H54 (cell line): ENCODE measurements at regions not wholly inside any gene's neighbourhood (a gene's known extent, or its start where the extent isn't known, plus 50 kb on each side); places are given as distances from the start of the nearest gene placed in this dataset.

Experiments
- DNase-seq: peaks from one replicate; pipeline ENCODE4 v3.0.0; 2011; ENCODE audit warnings: low spot score, mixed read lengths; ENCODE audit not compliant: insufficient read length
- FAIRE-seq: peaks from 3 replicates; lab custom pipeline; 2011; peaks lifted over from hg19 to GRCh38; lab: Jason Lieb, UNC
- POLR2A ChIP-seq: IDR thresholded peaks from 2 replicates; pipeline ENCODE4 v1.6.1; 2011; ENCODE audit warnings: low read depth, mild to moderate bottlenecking, low read length

GRCh38 chr2:205889114-205889513 lies 196.9 kb downstream of the INO80D start:
- no peak for FAIRE-seq
- TF ChIP-seq POLR2A, result no peak
- peak; percentile 19 for DNase-seq

GRCh38 chr2:205887637-205888036 lies 198.3 kb downstream of the INO80D start:
- DNase-seq (no peak), FAIRE-seq (no peak)
- TF ChIP-seq POLR2A, result no peak

DNA sequence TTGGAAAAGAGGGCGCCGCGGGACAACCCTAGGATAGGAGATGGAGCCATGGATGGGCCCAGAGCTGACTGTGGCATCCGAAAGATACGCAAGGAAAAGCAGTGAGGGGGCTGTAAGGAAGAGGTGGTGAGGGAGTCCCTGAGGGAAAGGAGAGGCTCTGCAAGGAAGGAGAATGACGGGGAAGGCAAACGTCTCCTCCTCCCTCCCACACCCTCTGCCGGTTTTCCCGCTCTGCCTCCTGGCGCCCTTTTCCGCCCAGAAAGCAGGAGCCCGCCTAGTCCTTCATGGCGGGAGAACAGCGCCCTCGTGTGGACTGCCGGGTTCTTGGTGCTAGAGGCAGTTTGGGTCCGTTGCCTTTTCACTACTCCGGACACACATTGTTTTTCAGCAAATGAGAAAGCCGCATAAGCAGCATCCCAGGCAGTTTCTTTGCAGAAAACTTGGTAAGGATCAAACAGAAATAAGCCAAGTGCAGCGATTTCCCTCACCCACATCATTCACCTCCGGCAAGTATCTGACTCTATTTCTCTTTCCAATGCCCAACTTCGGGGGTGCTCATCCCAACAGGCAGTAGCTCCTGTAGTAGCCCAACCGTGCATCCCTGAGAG lies 200.4 kb downstream of the INO80D start:
- DNase-seq (peak; percentile 82), FAIRE-seq (peak; percentile 20)
- no peak for TF ChIP-seq POLR2A

DNA sequence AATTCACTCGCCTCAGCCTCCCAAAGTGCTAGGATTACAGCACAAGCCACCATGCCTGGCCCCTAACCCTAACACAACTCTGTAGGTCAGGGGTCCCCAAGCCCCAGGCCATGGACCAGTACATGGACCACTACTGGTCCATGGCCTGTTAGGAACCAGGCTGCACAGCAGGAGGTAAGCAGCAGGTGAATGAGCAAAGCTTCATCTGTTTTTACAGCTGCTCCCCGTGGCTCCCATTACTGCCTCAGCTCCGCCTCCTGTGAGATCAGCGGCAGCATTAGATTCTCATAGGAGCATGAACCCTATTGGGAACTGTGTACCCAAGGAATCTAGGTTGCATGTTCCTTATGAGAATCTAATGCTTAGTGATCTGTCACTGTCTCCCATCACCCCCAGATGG lies 201.7 kb downstream of the NRP2 start:
- FAIRE-seq, result no peak
- no peak for DNase-seq
- no peak for TF ChIP-seq POLR2A

DNA sequence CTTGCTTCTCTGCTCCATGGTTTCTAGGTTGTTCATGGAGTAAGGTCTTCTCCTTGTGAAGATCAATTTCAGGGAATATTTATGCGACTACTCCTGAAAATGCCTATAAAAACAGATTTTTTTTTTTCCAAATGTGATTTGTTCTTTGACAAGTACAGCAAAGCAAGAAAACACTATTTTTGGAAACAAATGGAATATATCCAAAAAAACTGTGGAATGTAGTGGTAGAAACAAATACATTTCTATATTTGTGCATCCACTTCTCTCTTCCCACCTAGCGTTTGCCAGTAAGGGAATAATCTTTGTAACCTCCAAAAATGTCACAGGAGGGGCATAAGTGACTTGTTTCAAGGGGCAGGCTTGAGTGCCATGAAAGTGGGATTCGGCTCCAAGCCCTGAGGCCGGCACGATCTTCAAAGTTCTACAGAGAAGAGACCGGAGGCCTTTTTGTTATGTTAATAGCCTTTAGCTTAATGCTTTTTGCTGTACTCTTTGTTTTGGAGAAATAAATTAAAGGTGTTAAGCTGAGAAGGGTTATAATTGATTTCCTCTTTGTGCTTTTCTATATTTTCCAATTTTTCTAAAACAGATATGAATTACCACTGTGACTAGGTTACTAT lies 200.6 kb downstream of the NRP2 start:
- FAIRE-seq (no peak), DNase-seq (no peak)
- no peak for TF ChIP-seq POLR2A

GRCh38 chr2:205880048-205880447 lies 197.7 kb downstream of the NRP2 start:
- DNase-seq, result no peak
- TF ChIP-seq POLR2A, result no peak
- FAIRE-seq, result no peak

- FAIRE-seq (no peak), DNase-seq (no peak)
- TF ChIP-seq POLR2A, result no peak
Observed at GRCh38 chr2:205878999-205879762, 196.9 kb downstream of the NRP2 start.

- no peak for FAIRE-seq
- no peak for DNase-seq
- TF ChIP-seq POLR2A, result no peak
Observed at GRCh38 chr2:205877496-205877895, 195.2 kb downstream of the NRP2 start.

DNA sequence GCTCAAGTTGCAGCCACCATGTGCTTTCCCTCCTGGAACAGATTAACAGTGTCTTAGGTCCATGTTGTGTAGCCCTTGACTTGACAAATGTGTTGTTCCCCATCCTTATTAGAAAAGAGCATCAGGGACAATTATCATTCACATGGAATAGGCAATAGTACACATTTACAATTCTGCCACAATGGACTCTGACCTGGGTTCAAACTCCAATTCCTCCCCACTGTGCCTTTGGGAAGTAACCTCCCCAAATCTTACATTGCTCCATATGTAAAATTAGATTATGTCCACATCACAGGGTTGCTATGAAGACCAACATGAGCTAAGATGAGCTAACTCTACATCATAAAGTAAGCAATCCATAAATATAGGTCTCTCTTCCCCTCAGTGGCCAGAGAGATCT lies 193.8 kb downstream of the NRP2 start:
- FAIRE-seq (no peak), DNase-seq (no peak)
- no peak for TF ChIP-seq POLR2A

DNA sequence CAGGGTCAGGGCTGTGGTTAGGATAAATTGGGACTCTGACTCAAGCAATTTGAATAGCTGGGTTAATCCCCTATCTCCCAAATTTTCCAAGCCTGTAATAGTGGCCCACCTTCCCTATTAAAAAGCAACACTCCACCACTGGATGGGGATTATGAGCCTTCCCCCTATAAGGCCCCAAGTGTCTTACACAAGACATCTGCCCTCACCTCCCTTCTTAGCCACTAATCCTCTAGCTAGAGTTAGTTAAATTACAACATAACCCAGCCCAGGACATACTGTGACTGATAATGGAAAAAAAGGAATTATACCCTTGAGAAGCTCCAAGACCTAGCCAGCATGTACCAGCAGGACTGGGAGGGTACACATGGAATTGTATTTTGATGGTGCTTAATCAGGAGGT lies 190.4 kb downstream of the NRP2 start:
- no peak for FAIRE-seq

DNA sequence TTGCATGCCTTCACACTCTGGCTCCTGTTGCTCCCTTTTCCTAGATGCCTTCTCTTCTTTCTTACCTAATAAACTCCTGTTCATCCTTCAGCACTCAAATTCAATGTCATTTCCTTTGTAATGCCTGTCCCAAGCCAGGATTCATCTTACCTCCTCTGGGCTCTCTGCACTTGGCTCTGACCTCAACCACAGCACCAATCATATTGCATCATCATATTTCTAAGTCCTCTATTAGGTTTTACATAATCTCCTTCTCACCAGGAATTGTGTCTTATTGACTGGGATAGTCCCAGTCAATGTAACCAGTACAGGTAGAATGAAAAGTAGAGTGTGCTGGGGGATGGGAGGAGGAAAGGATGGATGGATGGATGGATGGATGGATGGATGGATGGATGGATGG lies 187.1 kb downstream of the NRP2 start:
- FAIRE-seq, result no peak

More for the DNA sequence above, 190.4 kb downstream of the NRP2 start:
- no peak for DNase-seq
- TF ChIP-seq POLR2A, result no peak

DNA sequence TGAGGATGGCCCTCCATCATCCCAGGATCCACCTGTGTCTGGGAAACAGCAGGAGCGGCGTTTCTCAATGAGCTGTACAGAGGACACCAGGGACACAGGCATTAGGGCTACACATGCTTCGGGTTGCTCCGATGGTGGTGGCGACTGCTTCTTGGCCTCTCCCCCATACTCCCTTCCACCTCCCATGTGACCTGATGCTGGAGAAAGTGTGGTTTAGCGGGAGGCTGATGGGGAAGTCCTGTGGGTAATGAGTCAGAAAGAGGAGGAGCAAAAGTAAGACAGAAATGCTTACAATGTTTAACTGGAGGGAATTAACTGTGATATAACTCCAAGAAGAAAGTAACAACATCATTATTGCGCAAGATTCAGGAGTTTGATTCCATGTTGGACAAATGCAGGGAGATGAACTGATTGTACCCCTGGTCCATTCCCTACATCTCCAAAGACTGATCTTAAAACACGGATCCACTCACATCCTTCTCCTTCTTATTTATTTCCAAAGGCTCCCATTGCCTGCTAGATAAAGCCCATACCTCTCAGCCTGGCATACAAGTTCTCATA lies 186.6 kb downstream of the NRP2 start:
- TF ChIP-seq POLR2A, result no peak
- peak; percentile 12 for DNase-seq
- no peak for FAIRE-seq

More for the DNA sequence above, 187.1 kb downstream of the NRP2 start:
- no peak for DNase-seq
- TF ChIP-seq POLR2A, result no peak

GRCh38 chr2:205868053-205868452 lies 185.8 kb downstream of the NRP2 start:
- DNase-seq, result no peak
- TF ChIP-seq POLR2A, result no peak
- no peak for FAIRE-seq

- FAIRE-seq, result no peak
- no peak for DNase-seq
- no peak for TF ChIP-seq POLR2A
Observed at GRCh38 chr2:205867371-205867770, 185.1 kb downstream of the NRP2 start.

DNA sequence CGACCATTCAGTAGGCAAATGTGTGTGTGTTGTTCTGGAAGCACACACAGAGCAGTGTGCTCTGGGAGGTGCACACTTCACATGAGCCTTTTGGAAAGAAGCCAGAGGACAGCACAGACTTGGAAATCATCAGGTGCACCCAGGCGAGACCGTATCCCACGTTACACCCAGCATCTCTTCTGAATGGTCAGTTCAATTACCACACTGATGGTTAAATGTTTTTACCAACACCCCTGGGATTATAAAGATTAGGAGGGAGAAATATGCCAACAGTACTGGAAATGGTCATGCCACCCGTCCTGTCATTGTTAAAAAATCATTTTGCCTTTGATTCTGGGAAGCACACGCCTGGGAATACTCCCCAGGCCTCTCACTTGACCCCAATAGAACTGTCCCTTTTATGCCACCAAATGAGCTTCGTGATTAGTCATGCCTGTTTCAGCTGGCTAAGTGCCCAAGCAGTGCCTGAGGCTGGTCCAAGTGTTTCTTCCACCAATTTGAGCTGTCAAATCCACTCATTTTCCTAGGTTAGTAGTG lies 183.7 kb downstream of the NRP2 start:
- no peak for DNase-seq
- no peak for TF ChIP-seq POLR2A
- no peak for FAIRE-seq
